Panc1 (cell line): ENCODE measurements at regions not wholly inside any gene's neighbourhood (a gene's known extent, or its start where the extent isn't known, plus 50 kb on each side); places are given as distances from the start of the nearest gene placed in this dataset.
"Not testable (repeated sequence)": the region's sequence is repeated elsewhere in the genome, so short reads cannot be mapped to it uniquely, and the experiment has no call there.

Experiments
- ATAC-seq: fragments of 200-7000 bp; cut with Tn5 transposase; 2 replicates; pipeline ENCODE4 v1.9.1; 2020; ENCODE audit warnings: mild to moderate bottlenecking, moderate library complexity
- BruUV-seq: library from RNA; stranded (reverse); fragments of 400-500 nt; replicated peaks from 2 replicates; lab custom pipeline; 2021; lab: Mats Ljungman, UMichigan
- CTCF ChIA-PET: fragments of 300-600 bp; sonication (Branson Sonifier 250); formaldehyde crosslinking; loops from one replicate; lab custom pipeline; 2022; ENCODE audit warnings: antibody characterized with exemption; lab: Charles Lee
- POLR2A ChIA-PET: fragments of 300-600 bp; sonication (Branson Sonifier 250); formaldehyde crosslinking; loops from one replicate; lab custom pipeline; 2022; ENCODE audit warnings: antibody characterized with exemption; lab: Charles Lee
- DNase-seq: peaks from one replicate; pipeline ENCODE4 v3.0.0-alpha.2; 2010; ENCODE audit warnings: low read depth, low spot score
- H3K27ac ChIP-seq: 2 replicates; pipeline ENCODE4 v1.5.1; 2011; ENCODE audit warnings: mild to moderate bottlenecking, low read length, inconsistent platforms
- H3K27me3 ChIP-seq: fragments of 200-500 bp; sonication (Bioruptor generic); 2 replicates; pipeline ENCODE4 v1.6.0; 2014; ENCODE audit warnings: low read length, inconsistent platforms; ENCODE audit not compliant: control insufficient read depth, insufficient read depth
- H3K36me3 ChIP-seq: fragments of 200-500 bp; sonication (Bioruptor generic); 2 replicates; pipeline ENCODE4 v1.5.1; 2014; ENCODE audit warnings: inconsistent platforms, mild to moderate bottlenecking, low read length, moderate library complexity; ENCODE audit not compliant: control insufficient read depth, insufficient read depth
- H3K4me1 ChIP-seq: 2 replicates; pipeline ENCODE4 v1.5.1; 2011; ENCODE audit warnings: inconsistent platforms, mild to moderate bottlenecking, low read length, moderate library complexity; ENCODE audit not compliant: control insufficient read depth, insufficient read depth
- H3K4me3 ChIP-seq, 2 experiments: 2 replicates each; pipeline ENCODE4 v1.5.1; 2011 to 2012; ENCODE audit warnings: low read depth in 2 of 2, low read length in 2 of 2, mild to moderate bottlenecking in 2 of 2, inconsistent platforms in 1 of 2, moderate library complexity in 1 of 2
- H3K9me3 ChIP-seq: fragments of 200-500 bp; sonication (Bioruptor generic); 2 replicates; pipeline ENCODE4 v1.5.1; 2014; ENCODE audit warnings: low read depth, mild to moderate bottlenecking, inconsistent platforms, low read length, moderate library complexity; ENCODE audit not compliant: control insufficient read depth, insufficient read depth
- POLR2AphosphoS5 ChIP-seq: IDR thresholded peaks from 2 replicates; pipeline ENCODE4 v1.6.1; 2012; ENCODE audit warnings: mild to moderate bottlenecking, low read depth, low read length, moderate library complexity
- SIN3A ChIP-seq: IDR thresholded peaks from 2 replicates; pipeline ENCODE4 v1.6.1; 2012; ENCODE audit warnings: low read depth, mild to moderate bottlenecking, low read length, moderate library complexity, borderline replicate concordance; ENCODE audit not compliant: insufficient read depth
- TCF7L2 ChIP-seq: IDR thresholded peaks from 2 replicates; pipeline ENCODE4 v1.6.1; 2011; ENCODE audit warnings: mild to moderate bottlenecking, low read depth, low read length, inconsistent platforms
- in situ Hi-C: cut with HindIII; loops from 2 replicates; pipeline ENCODE4 v1.10.0; 2016; ENCODE audit warnings: low sequenced_read_pairs, low pct_unique_long_range_greater_than_20kb
- intact Hi-C: fragments of 100-400 bp; cut with micrococcal nuclease; formaldehyde crosslinking; loops from one replicate; pipeline ENCODE4 v1.10.0; 2022; ENCODE audit not compliant: unreplicated experiment
- TF ChIP-seq, protein P1 (sequence below), 2 experiments: IDR thresholded peaks; 2 replicates each; pipeline ENCODE4 v1.6.1; 2011 to 2012; ENCODE audit warnings: low read depth in 2 of 2, control low read depth in 1 of 2, low read length in 1 of 2, mild to moderate bottlenecking in 1 of 2, moderate library complexity in 1 of 2; ENCODE audit not compliant: insufficient read depth in 1 of 2
- TF ChIP-seq, protein P2 (sequence below): fragments of 450-650 bp; IDR thresholded peaks from 2 replicates; pipeline ENCODE4 v1.5.1; 2017; ENCODE audit warnings: mild to moderate bottlenecking

DNA sequence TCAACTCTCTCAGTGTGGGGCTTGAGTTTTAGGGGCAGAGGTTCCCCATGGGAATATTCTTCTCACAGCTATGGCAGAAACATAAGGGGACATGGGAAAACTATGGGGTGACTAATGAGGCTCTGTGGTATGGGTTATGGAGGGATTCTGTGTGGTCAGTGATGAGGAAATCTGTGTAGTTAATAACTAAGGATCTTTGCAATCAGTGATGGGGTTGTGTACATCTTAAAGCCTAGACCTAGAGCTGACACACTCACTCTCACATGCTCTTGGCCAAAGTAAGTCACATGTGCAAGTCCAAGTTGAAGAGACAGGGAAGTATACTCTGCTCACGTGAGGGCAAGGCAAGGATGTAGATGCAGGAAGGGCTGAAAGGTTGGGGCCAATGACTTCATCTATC lies 86.4 kb upstream of the UXT start:
- TF ChIP-seq TCF7L2 = no peak
- no peak for TF ChIP-seq POLR2AphosphoS5
- TF ChIP-seq SIN3A = no peak
- TF ChIP-seq, protein P1, sequence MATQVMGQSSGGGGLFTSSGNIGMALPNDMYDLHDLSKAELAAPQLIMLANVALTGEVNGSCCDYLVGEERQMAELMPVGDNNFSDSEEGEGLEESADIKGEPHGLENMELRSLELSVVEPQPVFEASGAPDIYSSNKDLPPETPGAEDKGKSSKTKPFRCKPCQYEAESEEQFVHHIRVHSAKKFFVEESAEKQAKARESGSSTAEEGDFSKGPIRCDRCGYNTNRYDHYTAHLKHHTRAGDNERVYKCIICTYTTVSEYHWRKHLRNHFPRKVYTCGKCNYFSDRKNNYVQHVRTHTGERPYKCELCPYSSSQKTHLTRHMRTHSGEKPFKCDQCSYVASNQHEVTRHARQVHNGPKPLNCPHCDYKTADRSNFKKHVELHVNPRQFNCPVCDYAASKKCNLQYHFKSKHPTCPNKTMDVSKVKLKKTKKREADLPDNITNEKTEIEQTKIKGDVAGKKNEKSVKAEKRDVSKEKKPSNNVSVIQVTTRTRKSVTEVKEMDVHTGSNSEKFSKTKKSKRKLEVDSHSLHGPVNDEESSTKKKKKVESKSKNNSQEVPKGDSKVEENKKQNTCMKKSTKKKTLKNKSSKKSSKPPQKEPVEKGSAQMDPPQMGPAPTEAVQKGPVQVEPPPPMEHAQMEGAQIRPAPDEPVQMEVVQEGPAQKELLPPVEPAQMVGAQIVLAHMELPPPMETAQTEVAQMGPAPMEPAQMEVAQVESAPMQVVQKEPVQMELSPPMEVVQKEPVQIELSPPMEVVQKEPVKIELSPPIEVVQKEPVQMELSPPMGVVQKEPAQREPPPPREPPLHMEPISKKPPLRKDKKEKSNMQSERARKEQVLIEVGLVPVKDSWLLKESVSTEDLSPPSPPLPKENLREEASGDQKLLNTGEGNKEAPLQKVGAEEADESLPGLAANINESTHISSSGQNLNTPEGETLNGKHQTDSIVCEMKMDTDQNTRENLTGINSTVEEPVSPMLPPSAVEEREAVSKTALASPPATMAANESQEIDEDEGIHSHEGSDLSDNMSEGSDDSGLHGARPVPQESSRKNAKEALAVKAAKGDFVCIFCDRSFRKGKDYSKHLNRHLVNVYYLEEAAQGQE (IDR thresholded peaks at IDR 0.05; ENCODE audit: insufficient read depth in 1 of 2, low read depth in 2 of 2, low read length in 1 of 2) = no peak
- TF ChIP-seq, protein P2, sequence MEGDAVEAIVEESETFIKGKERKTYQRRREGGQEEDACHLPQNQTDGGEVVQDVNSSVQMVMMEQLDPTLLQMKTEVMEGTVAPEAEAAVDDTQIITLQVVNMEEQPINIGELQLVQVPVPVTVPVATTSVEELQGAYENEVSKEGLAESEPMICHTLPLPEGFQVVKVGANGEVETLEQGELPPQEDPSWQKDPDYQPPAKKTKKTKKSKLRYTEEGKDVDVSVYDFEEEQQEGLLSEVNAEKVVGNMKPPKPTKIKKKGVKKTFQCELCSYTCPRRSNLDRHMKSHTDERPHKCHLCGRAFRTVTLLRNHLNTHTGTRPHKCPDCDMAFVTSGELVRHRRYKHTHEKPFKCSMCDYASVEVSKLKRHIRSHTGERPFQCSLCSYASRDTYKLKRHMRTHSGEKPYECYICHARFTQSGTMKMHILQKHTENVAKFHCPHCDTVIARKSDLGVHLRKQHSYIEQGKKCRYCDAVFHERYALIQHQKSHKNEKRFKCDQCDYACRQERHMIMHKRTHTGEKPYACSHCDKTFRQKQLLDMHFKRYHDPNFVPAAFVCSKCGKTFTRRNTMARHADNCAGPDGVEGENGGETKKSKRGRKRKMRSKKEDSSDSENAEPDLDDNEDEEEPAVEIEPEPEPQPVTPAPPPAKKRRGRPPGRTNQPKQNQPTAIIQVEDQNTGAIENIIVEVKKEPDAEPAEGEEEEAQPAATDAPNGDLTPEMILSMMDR = no peak
- no TSS peak for BruUV-seq
- Histone ChIP-seq H3K27ac (no peak overlapping the region), H3K27me3 (no peaks in the 10 kb centered on the region), H3K36me3 (no peaks in the 10 kb centered on the region), H3K4me3 (no peak overlapping the region), H3K4me1 (no peaks in the 10 kb centered on the region), H3K9me3 (no peaks in the 10 kb centered on the region)
- intact Hi-C loops (no loop called here), in situ Hi-C loops (no loop called here)
- ChIA-PET POLR2A (no interaction called here), CTCF (no interaction called here)
- ATAC-seq = no peak
- DNase-seq = no peak

DNA sequence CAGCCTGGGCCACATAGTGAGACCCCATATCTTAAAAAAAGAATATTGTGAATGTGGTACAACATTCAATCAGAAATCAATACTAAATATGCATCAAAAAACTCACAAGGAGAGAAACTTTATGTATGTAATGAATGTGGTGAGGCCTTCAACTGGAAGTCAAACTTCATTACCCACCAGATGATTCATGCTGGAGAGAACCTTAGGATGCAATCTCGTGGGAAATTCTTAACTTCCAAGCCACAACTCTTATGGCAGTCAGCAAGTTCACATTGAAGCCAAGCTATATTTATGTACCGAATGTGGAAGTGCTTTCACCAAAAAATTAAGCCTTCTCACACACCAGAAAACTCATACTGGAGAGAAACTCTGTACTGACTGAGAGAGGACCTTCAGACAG lies 84.5 kb upstream of the UXT start:
- intact Hi-C loops = no loop called here
- CTCF ChIA-PET = no interaction called here

DNA sequence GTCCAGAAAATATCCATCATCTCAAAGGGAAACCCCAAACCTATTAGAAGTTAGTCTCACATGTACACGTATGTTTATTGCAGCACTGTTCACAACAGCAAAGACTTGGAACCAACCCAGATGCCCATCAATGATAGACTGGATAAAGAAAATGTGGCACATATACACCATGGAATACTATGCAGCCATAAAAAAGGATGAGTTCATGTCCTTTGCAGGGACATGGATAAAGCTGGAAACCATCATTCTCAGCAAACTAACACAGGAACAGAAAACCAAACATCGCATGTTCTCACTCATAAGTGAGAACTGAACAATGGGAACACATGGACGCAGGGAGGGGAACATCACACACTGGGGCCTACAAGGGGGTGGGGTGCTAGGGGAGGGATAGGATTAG lies 79.9 kb upstream of the UXT start:
- H3K27ac ChIP-seq, DNase-seq, H3K4me3 ChIP-seq, H3K27me3 ChIP-seq, POLR2A ChIA-PET, BruUV-seq, H3K4me1 ChIP-seq, H3K9me3 ChIP-seq, intact Hi-C loops, in situ Hi-C loops, ATAC-seq, H3K36me3 ChIP-seq, CTCF ChIA-PET: not testable (repeated sequence)

More for the DNA sequence above, 84.5 kb upstream of the UXT start:
- Histone ChIP-seq H3K4me3 (no peak overlapping the region), H3K27ac (no peak overlapping the region), H3K9me3 (no peaks in the 10 kb centered on the region), H3K36me3 (no peaks in the 10 kb centered on the region), H3K27me3 (no peaks in the 10 kb centered on the region), H3K4me1 (no peaks in the 10 kb centered on the region)
- in situ Hi-C loops = no loop called here
- ATAC-seq (no peak), DNase-seq (no peak)
- no TSS peak for BruUV-seq
- TF ChIP-seq, protein P2 = no peak
- TF ChIP-seq POLR2AphosphoS5 (no peak), SIN3A (no peak)
- POLR2A ChIA-PET = no interaction called here
